ENCODE measurements at regions not wholly inside any gene's neighbourhood (a gene's known extent, or its start where the extent isn't known, plus 50 kb on each side); places are given as distances from the start of the nearest gene placed in this dataset.

- peaks cover 8% of the 10 kb centered on the region for H3K4me1 Mint-ChIP-seq (ENCODE audit: low read depth, unreplicated experiment)
- DNase-seq: no peak
- Histone ChIP-seq H3K27me3 (replicated peaks; ENCODE audit: control insufficient read depth, insufficient read depth, low read length) (no peaks in the 10 kb centered on the region), H3K9me3 (no peaks in the 10 kb centered on the region), H3K36me3 (ENCODE audit: control insufficient read depth, insufficient read depth, low read length) (no peaks in the 10 kb centered on the region), H3K4me3 (ENCODE audit: low read depth, low read length) (no peak overlapping the region), H3K4me1 (no peaks in the 10 kb centered on the region)
- ChIA-PET CTCF (no interaction called here), POLR2A (no interaction called here)
- no peaks in the 10 kb centered on the region for H3K9me3 Mint-ChIP-seq (ENCODE audit: unreplicated experiment)
- TF ChIP-seq CTCF (IDR thresholded peaks at IDR 0.05; ENCODE audit: insufficient read depth in 1 of 2, low read depth in 1 of 2, low read length in 1 of 2, severe bottlenecking in 1 of 2, unreplicated experiment in 1 of 2): peak in 1 of 2 experiments; percentile 26
- no peaks in the 10 kb centered on the region for H3K27me3 Mint-ChIP-seq (ENCODE audit: insufficient read depth, unreplicated experiment)
- H3K36me3 Mint-ChIP-seq (ENCODE audit: insufficient read depth, unreplicated experiment): no peaks in the 10 kb centered on the region
- H3K27ac Mint-ChIP-seq (ENCODE audit: unreplicated experiment): no peak overlapping the region
- H3K4me3 Mint-ChIP-seq (ENCODE audit: unreplicated experiment): no peak overlapping the region
- intact Hi-C loops (cut with micrococcal nuclease; ENCODE audit: unreplicated experiment): loop anchor here (5.0 kb wide), 1 partner anchor 242 kb away; the partner anchor contains the start of gene SPRED1
- BruUV-seq (replicated peaks): no TSS peak
Observed at GRCh38 chr15:38010395-38010794, 76.0 kb downstream of the TMCO5A start.

- no TSS peak for BruUV-seq (replicated peaks)
- H3K9me3 Mint-ChIP-seq (ENCODE audit: unreplicated experiment): no peaks in the 10 kb centered on the region
- H3K27ac Mint-ChIP-seq (ENCODE audit: unreplicated experiment): no peak overlapping the region
- Histone ChIP-seq H3K4me3 (ENCODE audit: low read depth, low read length) (no peak overlapping the region), H3K27me3 (replicated peaks; ENCODE audit: control insufficient read depth, insufficient read depth, low read length) (no peaks in the 10 kb centered on the region), H3K36me3 (ENCODE audit: control insufficient read depth, insufficient read depth, low read length) (no peaks in the 10 kb centered on the region), H3K4me1 (no peaks in the 10 kb centered on the region), H3K9me3 (no peaks in the 10 kb centered on the region)
- intact Hi-C loops (cut with micrococcal nuclease; ENCODE audit: unreplicated experiment): loop anchor here (5.0 kb wide), 1 partner anchor 239 kb away; the partner anchor contains the start of gene SPRED1
- TF ChIP-seq CTCF (IDR thresholded peaks at IDR 0.05; ENCODE audit: insufficient read depth in 1 of 2, low read depth in 1 of 2, low read length in 1 of 2, severe bottlenecking in 1 of 2, unreplicated experiment in 1 of 2): no peak
- CTCF ChIA-PET: interaction anchor here (1.0 kb wide), 1 partner anchor 402 kb away, joined by 3 read pairs; no protein-coding TSS in a partner anchor
- no peaks in the 10 kb centered on the region for H3K27me3 Mint-ChIP-seq (ENCODE audit: insufficient read depth, unreplicated experiment)
- POLR2A ChIA-PET: no interaction called here
- peaks cover 8% of the 10 kb centered on the region for H3K4me1 Mint-ChIP-seq (ENCODE audit: low read depth, unreplicated experiment)
- no peaks in the 10 kb centered on the region for H3K36me3 Mint-ChIP-seq (ENCODE audit: insufficient read depth, unreplicated experiment)
- no peak for DNase-seq
- no peak overlapping the region for H3K4me3 Mint-ChIP-seq (ENCODE audit: unreplicated experiment)
Observed at GRCh38 chr15:38012894-38013293, 78.5 kb downstream of the TMCO5A start.

GRCh38 chr15:38017721-38018120 is 83.3 kb downstream of the TMCO5A start:
- no peak for DNase-seq
- H3K9me3 Mint-ChIP-seq (ENCODE audit: unreplicated experiment): no peaks in the 10 kb centered on the region
- H3K36me3 Mint-ChIP-seq (ENCODE audit: insufficient read depth, unreplicated experiment): no peaks in the 10 kb centered on the region
- H3K4me1 Mint-ChIP-seq (ENCODE audit: low read depth, unreplicated experiment): peaks cover 8% of the 10 kb centered on the region
- Histone ChIP-seq H3K9me3 (no peaks in the 10 kb centered on the region), H3K27me3 (replicated peaks; ENCODE audit: control insufficient read depth, insufficient read depth, low read length) (no peaks in the 10 kb centered on the region), H3K4me1 (no peaks in the 10 kb centered on the region), H3K4me3 (ENCODE audit: low read depth, low read length) (no peak overlapping the region), H3K36me3 (ENCODE audit: control insufficient read depth, insufficient read depth, low read length) (no peaks in the 10 kb centered on the region)
- BruUV-seq (replicated peaks): no TSS peak
- no peak overlapping the region for H3K27ac Mint-ChIP-seq (ENCODE audit: unreplicated experiment)
- ChIA-PET POLR2A (no interaction called here), CTCF (no interaction called here)
- intact Hi-C loops (cut with micrococcal nuclease; ENCODE audit: unreplicated experiment): no loop called here
- peaks cover 3% of the 10 kb centered on the region for H3K27me3 Mint-ChIP-seq (ENCODE audit: insufficient read depth, unreplicated experiment)
- H3K4me3 Mint-ChIP-seq (ENCODE audit: unreplicated experiment): no peak overlapping the region
- TF ChIP-seq CTCF (IDR thresholded peaks at IDR 0.05; ENCODE audit: insufficient read depth in 1 of 2, low read depth in 1 of 2, low read length in 1 of 2, severe bottlenecking in 1 of 2, unreplicated experiment in 1 of 2): no peak

Data from Caco-2 (cell line).